H1 (cell line): ENCODE measurements at regions not wholly inside any gene's neighbourhood (a gene's known extent, or its start where the extent isn't known, plus 50 kb on each side); places are given as distances from the start of the nearest gene placed in this dataset.

Experiments used
- CTCF ChIA-PET: fragments of 300-600 bp; sonication (Branson Sonifier 250); formaldehyde crosslinking; loops from one replicate; lab custom pipeline; 2021; ENCODE audit not compliant: partially characterized antibody; lab: Charles Lee
- POLR2A ChIA-PET: fragments of 300-600 bp; sonication (Branson Sonifier 250); formaldehyde crosslinking; loops from one replicate; lab custom pipeline; 2021; ENCODE audit warnings: inconsistent platforms; ENCODE audit not compliant: partially characterized antibody; lab: Charles Lee
- DNase-seq, 2 experiments: peaks; one replicate each; pipeline versions ENCODE4 v3.0.0 to v3.0.0-alpha.2; 2010 to 2022; ENCODE audit warnings: low spot score in 2 of 2, low read depth in 1 of 2, mixed read lengths in 1 of 2
- FAIRE-seq: peaks from 2 replicates; lab custom pipeline; 2011; peaks lifted over from hg19 to GRCh38; lab: Jason Lieb, UNC
- H2AFZ ChIP-seq: 2 replicates; pipeline ENCODE4 v1.8.1; 2012; ENCODE audit warnings: low read length, inconsistent platforms
- H2AK5ac ChIP-seq: 2 replicates; pipeline ENCODE4 v1.6.1; 2013; ENCODE audit warnings: low read depth, low read length
- H2BK120ac ChIP-seq: replicated peaks from 2 replicates; pipeline ENCODE3; 2013; ENCODE audit warnings: low read depth, low read length, inconsistent platforms
- H2BK12ac ChIP-seq: 2 replicates; pipeline ENCODE4 v1.6.1; 2013; ENCODE audit warnings: low read depth, low read length
- H2BK15ac ChIP-seq: 2 replicates; pipeline ENCODE4 v1.6.1; 2013; ENCODE audit warnings: low read length
- H2BK20ac ChIP-seq: 2 replicates; pipeline ENCODE4 v1.6.1; 2013; ENCODE audit warnings: low read length
- H2BK5ac ChIP-seq: 2 replicates; pipeline ENCODE4 v1.6.1; 2013; ENCODE audit warnings: low read depth, low read length
- H3K14ac ChIP-seq: 2 replicates; pipeline ENCODE4 v1.6.1; 2013; ENCODE audit warnings: inconsistent platforms; ENCODE audit not compliant: insufficient read length
- H3K18ac ChIP-seq: 2 replicates; pipeline ENCODE4 v1.6.1; 2013; ENCODE audit warnings: low read length; ENCODE audit errors: extremely low read depth
- H3K23ac ChIP-seq: 2 replicates; pipeline ENCODE4 v1.6.1; 2013; ENCODE audit warnings: inconsistent platforms; ENCODE audit not compliant: insufficient read length
- H3K23me2 ChIP-seq: 2 replicates; pipeline ENCODE4 v1.6.1; 2013; ENCODE audit warnings: low read depth, low read length
- H3K27ac ChIP-seq: 2 replicates; pipeline ENCODE4 v1.6.1; 2011; ENCODE audit warnings: low read depth, low read length, inconsistent platforms
- H3K27me3 ChIP-seq, 4 experiments: replicated peaks in 1 of 4; 1 replicate in 1 of 4; 2 replicates in 3 of 4; pipeline versions ENCODE4 v1.6.1 to v1.8.1; 2011 to 2013; ENCODE audit warnings: low read length in 3 of 4, mild to moderate bottlenecking in 3 of 4, inconsistent platforms in 2 of 4, mixed read lengths in 2 of 4, moderate library complexity in 1 of 4; ENCODE audit not compliant: control insufficient read depth in 3 of 4, insufficient read depth in 3 of 4; ENCODE audit errors: extremely low read depth in 1 of 4
- H3K36me3 ChIP-seq, 4 experiments: 2 replicates each; pipeline versions ENCODE4 v1.6.1 to v1.8.1; 2011 to 2013; ENCODE audit warnings: mild to moderate bottlenecking in 4 of 4, low read length in 3 of 4, moderate library complexity in 2 of 4, control low read depth in 1 of 4, inconsistent platforms in 1 of 4; ENCODE audit not compliant: insufficient read depth in 4 of 4, control insufficient read depth in 2 of 4
- H3K4ac ChIP-seq: replicated peaks from 2 replicates; pipeline ENCODE3; 2013; ENCODE audit warnings: low read length, low read depth, mixed read lengths, inconsistent platforms; ENCODE audit not compliant: insufficient read length
- H3K4me1 ChIP-seq, 4 experiments: replicated peaks in 1 of 4; 1 replicate in 1 of 4; 2 replicates in 3 of 4; pipeline versions ENCODE4 v1.6.1 to v1.8.1; 2011 to 2013; ENCODE audit warnings: low read length in 3 of 4, inconsistent platforms in 2 of 4, mixed read lengths in 1 of 4; ENCODE audit not compliant: insufficient read depth in 4 of 4, control insufficient read depth in 3 of 4
- H3K4me2 ChIP-seq, 2 experiments: 2 replicates each; pipeline versions ENCODE4 v1.6.1 to v1.8.1; 2011 to 2013; ENCODE audit warnings: low read depth in 2 of 2, low read length in 2 of 2, control low read depth in 1 of 2, inconsistent platforms in 1 of 2, mild to moderate bottlenecking in 1 of 2; ENCODE audit not compliant: insufficient read depth in 1 of 2
- H3K4me3 ChIP-seq, 4 experiments: fragments of 200-600, 300-600 bp in 1 of 4; sonication (generic), shearing (Covaris generic), sonication (Bioruptor Twin) in 1 of 4; 2 replicates each; pipeline versions ENCODE4 v1.5.1 to v1.8.1; 2011 to 2016; ENCODE audit warnings: low read length in 4 of 4, low read depth in 3 of 4, control low read depth in 2 of 4, inconsistent platforms in 2 of 4, mild to moderate bottlenecking in 2 of 4, mixed read lengths in 1 of 4, moderate library complexity in 1 of 4; ENCODE audit not compliant: insufficient read depth in 2 of 4; ENCODE audit errors: extremely low read depth in 1 of 4
- H3K56ac ChIP-seq: replicated peaks from 2 replicates; pipeline ENCODE3; 2013; ENCODE audit warnings: low read depth, mild to moderate bottlenecking, mixed read lengths, low read length, inconsistent platforms; ENCODE audit not compliant: insufficient read length
- H3K79me1 ChIP-seq: 2 replicates; pipeline ENCODE4 v1.6.1; 2013; ENCODE audit warnings: low read depth, low read length, control low read depth
- H3K79me2 ChIP-seq, 2 experiments: 2 replicates each; pipeline versions ENCODE4 v1.6.1 to v1.8.1; 2012 to 2013; ENCODE audit warnings: low read length in 2 of 2, mild to moderate bottlenecking in 2 of 2, inconsistent platforms in 1 of 2; ENCODE audit not compliant: insufficient read depth in 2 of 2, control insufficient read depth in 1 of 2
- H3K9ac ChIP-seq, 4 experiments: replicated peaks in 1 of 4; 1 replicate in 1 of 4; 2 replicates in 3 of 4; pipeline versions ENCODE4 v1.6.1 to v1.8.1; 2011 to 2013; ENCODE audit warnings: low read depth in 3 of 4, low read length in 3 of 4, control low read depth in 2 of 4, mild to moderate bottlenecking in 2 of 4, moderate library complexity in 2 of 4, inconsistent platforms in 1 of 4; ENCODE audit errors: extremely low read depth in 1 of 4
- H3K9me3 ChIP-seq, 2 experiments: 2 replicates each; pipeline versions ENCODE4 v1.6.1 to v1.8.1; 2012 to 2013; ENCODE audit warnings: mild to moderate bottlenecking in 2 of 2, moderate library complexity in 2 of 2, control low read depth in 1 of 2, inconsistent platforms in 1 of 2, low read depth in 1 of 2, low read length in 1 of 2, mixed read lengths in 1 of 2; ENCODE audit not compliant: insufficient read depth in 2 of 2
- H4K20me1 ChIP-seq, 2 experiments: replicated peaks in 1 of 2; 2 replicates each; pipeline versions ENCODE3 to v1.8.1; 2011 to 2013; ENCODE audit warnings: inconsistent platforms in 2 of 2, low read length in 2 of 2, mild to moderate bottlenecking in 1 of 2; ENCODE audit not compliant: insufficient read depth in 2 of 2, control insufficient read depth in 1 of 2
- H4K5ac ChIP-seq: 2 replicates; pipeline ENCODE4 v1.6.1; 2013; ENCODE audit warnings: low read length, low read depth, mixed read lengths, inconsistent platforms; ENCODE audit not compliant: insufficient read length
- H4K8ac ChIP-seq: 2 replicates; pipeline ENCODE4 v1.8.0; 2013; ENCODE audit warnings: mild to moderate bottlenecking, moderate library complexity, low read length, inconsistent platforms; ENCODE audit not compliant: insufficient read depth; ENCODE audit errors: extremely low read depth
- H4K91ac ChIP-seq: replicated peaks from 2 replicates; pipeline ENCODE3; 2013; ENCODE audit warnings: low read length, mixed read lengths, inconsistent platforms; ENCODE audit not compliant: insufficient read length
- ASH2L ChIP-seq: fragments of 200-600, 300-600 bp; sonication (generic); IDR thresholded peaks from one replicate; pipeline ENCODE4 v1.7.1; 2017; ENCODE audit warnings: low read length
- SUZ12 ChIP-seq: fragments of 200-600 bp; sonication (generic); IDR thresholded peaks from 2 replicates; pipeline ENCODE4 v1.6.1; 2012; ENCODE audit warnings: mild to moderate bottlenecking, inconsistent platforms, low read length, moderate library complexity, mixed read lengths
- WGBS, 2 experiments: shearing (Covaris generic) in 1 of 2; methylation state at CpG; one replicate each; pipeline versions ENCODE4 v1.1.6 to v1.1.7; 2013 to 2015; ENCODE audit warnings: low lambda C conversion rate in 2 of 2, mixed read lengths in 2 of 2, inconsistent platforms in 1 of 2, low coverage in 1 of 2, missing lambda C conversion rate in 1 of 2; ENCODE audit not compliant: insufficient replicate concordance in 2 of 2, insufficient coverage in 1 of 2, insufficient read length in 1 of 2; ENCODE audit errors: extremely low coverage in 1 of 2, missing lambda C conversion rate in 1 of 2; 5-methylcytosine and 5-hydroxymethylcytosine counted together

- H2AFZ ChIP-seq, result no peak overlapping the region
- peak overlapping the region; percentile 54; the same call in 1 of the 2 replicates for H2AK5ac ChIP-seq
- H3K4ac ChIP-seq, result no peak overlapping the region
- H4K20me1 ChIP-seq, result no peaks in the 10 kb centered on the region
- peak overlapping the region; percentile 20; the same call in 1 of the 2 replicates for H4K8ac ChIP-seq
- H4K91ac ChIP-seq, result peak overlapping the region; percentile 66
- H3K79me2 ChIP-seq, result no peaks in the 10 kb centered on the region
- no peak overlapping the region; the same call in 1 of the 2 replicates for H2BK15ac ChIP-seq
- POLR2A ChIA-PET, result interaction anchor here (0.7 to 1.7 kb wide), 4 partner anchors 10 to 103 kb away, joined by 3 to 12 read pairs (median 6); partner anchors contain the start of gene ERCC6L2
- WGBS, 2 experiments, result 15% methylated on average over 20 of the region's 20 CpGs; no CpG with 5 or more reads in 1 of the 2 experiments
- H3K23me2 ChIP-seq, result no peaks in the 10 kb centered on the region; the same call in 1 of the 2 replicates
- no peaks in the 10 kb centered on the region for H3K36me3 ChIP-seq
- H3K27ac ChIP-seq, result no peak overlapping the region
- H3K27me3 ChIP-seq, result peaks cover 0 to 8% (median 3%) of the 10 kb centered on the region in 4 experiments; a peak in 2 of 7 replicates
- H2BK5ac ChIP-seq, result peak overlapping the region; percentile 53; the same call in 1 of the 2 replicates
- H3K4me2 ChIP-seq, result peak overlapping the region; percentile 51 to 72
- H4K5ac ChIP-seq, result peak overlapping the region; percentile 7
- no peak overlapping the region for H3K14ac ChIP-seq
- no peak for DNase-seq
- FAIRE-seq, result no peak
- H3K23ac ChIP-seq, result no peak overlapping the region
- H2BK120ac ChIP-seq, result peak overlapping the region; percentile 18
- H3K9ac ChIP-seq, result peak overlapping the region in 1 of 4 experiments; percentile 44; a peak in 1 of 7 replicates
- peak overlapping the region; percentile 84 for H2BK12ac ChIP-seq
- CTCF ChIA-PET, result interaction anchor here (1.4 to 1.9 kb wide), 3 partner anchors 13 to 44 kb away, joined by 4 to 7 read pairs (median 4); no protein-coding TSS in a partner anchor
- no peaks in the 10 kb centered on the region for H3K79me1 ChIP-seq
- peak overlapping the region in 3 of 4 experiments; percentile 30 to 47 (median 37); a peak in 4 of 8 replicates for H3K4me3 ChIP-seq
- peak overlapping the region; percentile 94; the same call in 1 of the 2 replicates for H3K18ac ChIP-seq
- H2BK20ac ChIP-seq, result peak overlapping the region; percentile 81; the same call in 1 of the 2 replicates
- H3K4me1 ChIP-seq, result peaks cover 13 to 27% (median 19%) of the 10 kb centered on the region in 4 experiments
- H3K9me3 ChIP-seq, result no peaks in the 10 kb centered on the region
- H3K56ac ChIP-seq, result peak overlapping the region; percentile 52
- TF ChIP-seq ASH2L (peak; percentile 19), SUZ12 (0 out of 2 replicates have a peak, but pooled peaks have one; percentile 36)
Measured at GRCh38 chr9:95771556-95772246, 103.8 kb upstream of the ERCC6L2 start.
